Liver (tissue), 8 donors: ENCODE measurements at regions not wholly inside any gene's neighbourhood (a gene's known extent, or its start where the extent isn't known, plus 50 kb on each side); places are given as distances from the start of the nearest gene placed in this dataset.

Experiments used
- DNase-seq: peaks from one replicate; pipeline ENCODE4 v3.0.0-alpha.2; 2017; ENCODE audit warnings: low spot score
- H3K27ac ChIP-seq, 2 donors: one replicate each; pipeline ENCODE4 v1.7.0; 2013; ENCODE audit warnings: inconsistent platforms in 2 of 2, low read length in 2 of 2, control low read depth in 1 of 2, low read depth in 1 of 2, mild to moderate bottlenecking in 1 of 2
- H3K27me3 ChIP-seq, 4 donors: one replicate each; pipeline versions ENCODE4 v1.6.1 to v1.7.0; 2013; ENCODE audit warnings: low read length in 3 of 4, inconsistent platforms in 1 of 4, mild to moderate bottlenecking in 1 of 4, moderate library complexity in 1 of 4; ENCODE audit not compliant: control insufficient read depth in 4 of 4, insufficient read depth in 4 of 4
- H3K36me3 ChIP-seq, 4 donors: one replicate each; pipeline versions ENCODE4 v1.6.1 to v1.7.0; 2013; ENCODE audit warnings: low read length in 3 of 4, mild to moderate bottlenecking in 3 of 4, low read depth in 1 of 4, moderate library complexity in 1 of 4; ENCODE audit not compliant: control insufficient read depth in 4 of 4, insufficient read depth in 3 of 4
- H3K4me1 ChIP-seq, 4 donors: one replicate each; pipeline versions ENCODE4 v1.6.1 to v1.7.0; 2013; ENCODE audit warnings: low read length in 3 of 4, mild to moderate bottlenecking in 3 of 4, moderate library complexity in 1 of 4; ENCODE audit not compliant: control insufficient read depth in 4 of 4, insufficient read depth in 4 of 4
- H3K4me3 ChIP-seq, 3 donors: one replicate each; pipeline versions ENCODE4 v1.6.1 to v1.7.0; 2013; ENCODE audit warnings: low read length in 3 of 3, control low read depth in 1 of 3, low read depth in 1 of 3, mild to moderate bottlenecking in 1 of 3
- H3K9ac ChIP-seq, 2 donors: one replicate each; pipeline ENCODE4 v1.7.0; 2013; ENCODE audit warnings: low read length in 2 of 2, mild to moderate bottlenecking in 2 of 2, moderate library complexity in 2 of 2, control low read depth in 1 of 2, low read depth in 1 of 2
- H3K9me3 ChIP-seq, 4 donors: one replicate each; pipeline versions ENCODE4 v1.6.1 to v1.7.0; 2013; ENCODE audit warnings: low read length in 3 of 4; ENCODE audit not compliant: control insufficient read depth in 4 of 4
- ATF3 ChIP-seq: IDR thresholded peaks from 2 replicates; pipeline ENCODE4 v1.6.1; 2016; ENCODE audit warnings: antibody characterized with exemption
- EGR1 ChIP-seq, 2 donors: IDR thresholded peaks; 2 replicates each; pipeline ENCODE4 v1.6.1; 2016 to 2018; ENCODE audit warnings: antibody characterized with exemption in 2 of 2, low read depth in 2 of 2
- FOXA1 ChIP-seq: IDR thresholded peaks from 2 replicates; pipeline ENCODE4 v1.6.1; 2016; ENCODE audit warnings: antibody characterized with exemption
- FOXA2 ChIP-seq: IDR thresholded peaks from 2 replicates; pipeline ENCODE4 v1.6.1; 2016; ENCODE audit warnings: antibody characterized with exemption
- GABPA ChIP-seq, 2 donors: IDR thresholded peaks in 1 of 2; conservative IDR thresholded peaks in 1 of 2; 2 replicates each; pipeline ENCODE4 v1.6.1; 2016; ENCODE audit warnings: antibody characterized with exemption in 2 of 2, mild to moderate bottlenecking in 1 of 2, moderate library complexity in 1 of 2
- HNF4A ChIP-seq, 2 donors: conservative IDR thresholded peaks; 2 replicates each; pipeline ENCODE4 v1.6.1; 2016; ENCODE audit warnings: antibody characterized with exemption in 2 of 2, mild to moderate bottlenecking in 2 of 2
- HNF4G ChIP-seq: IDR thresholded peaks from 2 replicates; pipeline ENCODE4 v1.6.1; 2016; ENCODE audit warnings: antibody characterized with exemption
- JUND ChIP-seq, 2 donors: IDR thresholded peaks; 2 replicates each; pipeline ENCODE4 v1.6.1; 2016; ENCODE audit warnings: antibody characterized with exemption in 2 of 2
- NR2F2 ChIP-seq: IDR thresholded peaks from 2 replicates; pipeline ENCODE4 v1.6.1; 2016; ENCODE audit warnings: antibody characterized with exemption
- RAD21 ChIP-seq, 2 donors: IDR thresholded peaks; 2 replicates each; pipeline ENCODE4 v1.6.1; 2016; ENCODE audit warnings: antibody characterized with exemption in 2 of 2, mild to moderate bottlenecking in 2 of 2
- REST ChIP-seq: IDR thresholded peaks from 2 replicates; pipeline ENCODE4 v1.6.1; 2016; ENCODE audit warnings: antibody characterized with exemption, mild to moderate bottlenecking
- RXRA ChIP-seq, 2 donors: IDR thresholded peaks; 2 replicates each; pipeline ENCODE4 v1.6.1; 2017 to 2018; ENCODE audit warnings: antibody characterized with exemption in 2 of 2, mild to moderate bottlenecking in 1 of 2
- SP1 ChIP-seq: IDR thresholded peaks from 2 replicates; pipeline ENCODE4 v1.6.1; 2018; ENCODE audit warnings: antibody characterized with exemption, mild to moderate bottlenecking
- TAF1 ChIP-seq: conservative IDR thresholded peaks from 2 replicates; pipeline ENCODE4 v1.6.1; 2016; ENCODE audit warnings: antibody characterized with exemption, mild to moderate bottlenecking
- YY1 ChIP-seq: IDR thresholded peaks from 2 replicates; pipeline ENCODE4 v1.6.1; 2016; ENCODE audit warnings: antibody characterized with exemption, mild to moderate bottlenecking
- ZBTB33 ChIP-seq: IDR thresholded peaks from 2 replicates; pipeline ENCODE4 v1.6.1; 2016; ENCODE audit warnings: antibody characterized with exemption
- WGBS: extraction: QIAGEN DNeasy Blood & Tissue Kit; methylation state at CpG from one replicate; pipeline ENCODE4 v1.1.7; 2013; 5-methylcytosine and 5-hydroxymethylcytosine counted together
- TF ChIP-seq, protein P1 (sequence below): fragments of 150-350 bp; IDR thresholded peaks from 2 replicates; pipeline ENCODE4 v1.5.1; 2017; ENCODE audit warnings: improper control_type of control experiment, low read depth, low read length; ENCODE audit not compliant: missing input control
- donor health status: healthy.
- donor health status: healthy.
- donor health status: healthy.
- donor health status: healthy.
- donor health status: healthy.

GRCh38 chr9:29435368-29435767 lies 1862.1 kb upstream of the C9orf72 start (continued):
- TF ChIP-seq HNF4A (conservative IDR thresholded peaks at IDR 0.05) (no peak), EGR1 (IDR thresholded peaks at IDR 0.05; ENCODE audit: low read depth in 2 of 2) (no peak), RXRA (IDR thresholded peaks at IDR 0.05) (no peak), TAF1 (no peak), YY1 (no peak)

DNA sequence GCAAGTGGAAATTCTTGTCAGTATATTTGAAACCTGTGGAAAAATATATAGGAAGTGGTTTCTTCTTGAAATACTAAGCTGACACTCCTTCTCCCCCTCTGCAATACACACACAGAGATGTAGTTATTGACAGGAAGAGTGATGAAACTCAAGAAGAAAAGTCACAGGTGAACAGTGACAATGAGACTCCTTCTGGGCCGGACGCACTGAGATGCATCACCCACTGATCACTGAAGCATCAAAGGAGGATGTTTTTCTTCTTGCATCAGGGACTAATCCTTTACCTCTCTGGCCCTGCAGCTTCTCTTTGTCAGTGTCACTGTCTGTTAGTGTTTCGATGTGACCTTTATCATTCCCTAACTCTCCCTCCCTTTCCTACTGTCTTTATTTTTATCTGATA lies 1864.2 kb upstream of the C9orf72 start:
- Histone ChIP-seq H3K27me3 (no peaks in the 10 kb centered on the region), H3K36me3 (no peaks in the 10 kb centered on the region), H3K9ac (no peak overlapping the region), H3K9me3 (no peaks in the 10 kb centered on the region), H3K27ac (no peak overlapping the region), H3K4me1 (no peaks in the 10 kb centered on the region), H3K4me3 (no peak overlapping the region)
- WGBS: 62% methylated on average over 3 of the region's 3 CpGs
- DNase-seq: no peak
- TF ChIP-seq ZBTB33: no peak
- TF ChIP-seq NR2F2: no peak
- no peak for TF ChIP-seq RAD21 (IDR thresholded peaks at IDR 0.05)
- no peak for TF ChIP-seq JUND (IDR thresholded peaks at IDR 0.05)
- TF ChIP-seq ATF3: no peak
- TF ChIP-seq REST: no peak
- no peak for TF ChIP-seq FOXA1
- TF ChIP-seq RXRA (IDR thresholded peaks at IDR 0.05): no peak
- TF ChIP-seq SP1: no peak
- TF ChIP-seq FOXA2: no peak
- TF ChIP-seq, protein P1, sequence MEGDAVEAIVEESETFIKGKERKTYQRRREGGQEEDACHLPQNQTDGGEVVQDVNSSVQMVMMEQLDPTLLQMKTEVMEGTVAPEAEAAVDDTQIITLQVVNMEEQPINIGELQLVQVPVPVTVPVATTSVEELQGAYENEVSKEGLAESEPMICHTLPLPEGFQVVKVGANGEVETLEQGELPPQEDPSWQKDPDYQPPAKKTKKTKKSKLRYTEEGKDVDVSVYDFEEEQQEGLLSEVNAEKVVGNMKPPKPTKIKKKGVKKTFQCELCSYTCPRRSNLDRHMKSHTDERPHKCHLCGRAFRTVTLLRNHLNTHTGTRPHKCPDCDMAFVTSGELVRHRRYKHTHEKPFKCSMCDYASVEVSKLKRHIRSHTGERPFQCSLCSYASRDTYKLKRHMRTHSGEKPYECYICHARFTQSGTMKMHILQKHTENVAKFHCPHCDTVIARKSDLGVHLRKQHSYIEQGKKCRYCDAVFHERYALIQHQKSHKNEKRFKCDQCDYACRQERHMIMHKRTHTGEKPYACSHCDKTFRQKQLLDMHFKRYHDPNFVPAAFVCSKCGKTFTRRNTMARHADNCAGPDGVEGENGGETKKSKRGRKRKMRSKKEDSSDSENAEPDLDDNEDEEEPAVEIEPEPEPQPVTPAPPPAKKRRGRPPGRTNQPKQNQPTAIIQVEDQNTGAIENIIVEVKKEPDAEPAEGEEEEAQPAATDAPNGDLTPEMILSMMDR: no peak
- no peak for TF ChIP-seq HNF4A (conservative IDR thresholded peaks at IDR 0.05)
- no peak for TF ChIP-seq YY1

DNA sequence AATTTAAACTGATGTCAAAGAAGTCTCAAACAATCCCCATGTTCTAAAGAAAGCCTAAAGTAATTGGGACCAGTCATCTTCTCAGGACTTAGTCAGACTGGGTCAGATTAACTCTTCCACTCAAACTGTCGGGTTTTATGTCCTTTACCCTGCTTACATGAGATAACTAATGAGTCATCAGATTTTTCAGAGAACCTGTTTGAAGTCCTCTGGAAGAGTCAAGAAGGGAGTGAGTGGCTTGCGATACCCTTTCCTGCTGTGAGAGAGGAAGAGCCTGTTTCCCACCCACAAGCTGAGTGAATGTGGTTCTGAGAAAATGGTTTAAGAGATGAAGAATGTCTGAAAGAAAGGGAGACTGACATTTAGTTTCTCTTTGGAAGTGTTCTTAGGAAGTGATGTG lies 1866.7 kb upstream of the C9orf72 start:
- H3K9me3 ChIP-seq: no peaks in the 10 kb centered on the region
- H3K9ac ChIP-seq: no peak overlapping the region
- no peak for DNase-seq
- H3K27me3 ChIP-seq: no peaks in the 10 kb centered on the region
- H3K4me3 ChIP-seq: no peak overlapping the region
- TF ChIP-seq ATF3: no peak
- no peak for TF ChIP-seq GABPA (IDR thresholded peaks at IDR 0.05 in 1 of 2, conservative IDR thresholded peaks at IDR 0.05 in 1 of 2)
- TF ChIP-seq FOXA2: no peak
- TF ChIP-seq ZBTB33: no peak
- TF ChIP-seq NR2F2: no peak
- no peak for TF ChIP-seq FOXA1
- no peak for TF ChIP-seq HNF4G
- no peak for TF ChIP-seq SP1
- no peak for TF ChIP-seq RXRA (IDR thresholded peaks at IDR 0.05)
- no peak for TF ChIP-seq YY1
- no peak for TF ChIP-seq HNF4A (conservative IDR thresholded peaks at IDR 0.05)
- TF ChIP-seq EGR1 (IDR thresholded peaks at IDR 0.05; ENCODE audit: low read depth in 2 of 2): no peak
- H3K36me3 ChIP-seq: no peaks in the 10 kb centered on the region
- WGBS: 67% methylated on average over 2 of the region's 2 CpGs
- H3K4me1 ChIP-seq: no peaks in the 10 kb centered on the region
- H3K27ac ChIP-seq: no peak overlapping the region
